PC-9 (cell line): ENCODE measurements at regions not wholly inside any gene's neighbourhood (a gene's known extent, or its start where the extent isn't known, plus 50 kb on each side); places are given as distances from the start of the nearest gene placed in this dataset.

Experiments used
- BruUV-seq: library from RNA; stranded (reverse); fragments of 400-500 nt; replicated peaks from 2 replicates; lab custom pipeline; 2021; lab: Mats Ljungman, UMichigan
- CTCF ChIA-PET: fragments of 300-600 bp; sonication (Branson Sonifier 250); formaldehyde crosslinking; loops from one replicate; lab custom pipeline; 2022; ENCODE audit warnings: antibody characterized with exemption; lab: Charles Lee
- POLR2A ChIA-PET: fragments of 300-600 bp; sonication (Branson Sonifier 250); formaldehyde crosslinking; loops from one replicate; lab custom pipeline; 2022; ENCODE audit warnings: antibody characterized with exemption; ENCODE audit not compliant: unreplicated experiment; lab: Charles Lee
- DNase-seq, 2 experiments: peaks; one replicate each; pipeline versions ENCODE4 v3.0.0 to v3.0.0-alpha.2; 2015 to 2022; ENCODE audit warnings: mixed read lengths in 1 of 2
- H2AFZ ChIP-seq: fragments of 200-600 bp; sonication (generic); 2 replicates; pipeline ENCODE4 v1.8.1; 2017; ENCODE audit warnings: antibody characterized with exemption
- H3F3A ChIP-seq: fragments of 200-600 bp; sonication (generic); 2 replicates; pipeline ENCODE4 v1.8.1; 2017; ENCODE audit warnings: antibody characterized with exemption, mild to moderate bottlenecking, low read depth; ENCODE audit not compliant: insufficient read depth
- H3K27ac ChIP-seq: fragments of 200-600 bp; sonication (generic); 2 replicates; pipeline ENCODE4 v1.6.1; 2016; ENCODE audit warnings: mixed run types
- H3K27me3 ChIP-seq: fragments of 200-600 bp; sonication (generic); 2 replicates; pipeline ENCODE4 v1.6.1; 2016; ENCODE audit warnings: low read depth, mixed run types; ENCODE audit not compliant: insufficient read depth
- H3K36me3 ChIP-seq: fragments of 200-600 bp; sonication (generic); 2 replicates; pipeline ENCODE4 v1.6.1; 2016; ENCODE audit warnings: low read depth, mixed run types
- H3K4me1 ChIP-seq: fragments of 200-600 bp; sonication (generic); replicated peaks from 2 replicates; pipeline ENCODE4 v1.6.1; 2016; ENCODE audit warnings: mixed run types; ENCODE audit not compliant: insufficient read depth
- H3K4me2 ChIP-seq: fragments of 200-600 bp; sonication (generic); 2 replicates; pipeline ENCODE4 v1.6.1; 2017; ENCODE audit warnings: mixed run types
- H3K4me3 ChIP-seq: fragments of 200-600 bp; sonication (generic); 2 replicates; pipeline ENCODE4 v1.6.1; 2016; ENCODE audit warnings: mixed run types
- H3K79me2 ChIP-seq: fragments of 200-600 bp; sonication (generic); 2 replicates; pipeline ENCODE4 v1.6.1; 2017; ENCODE audit warnings: low read depth, mixed run types
- H3K9me2 ChIP-seq: fragments of 200-600 bp; sonication (generic); 2 replicates; pipeline ENCODE4 v1.8.1; 2017; ENCODE audit warnings: mild to moderate bottlenecking; ENCODE audit not compliant: insufficient read depth
- H3K9me3 ChIP-seq: fragments of 200-600 bp; sonication (generic); 2 replicates; pipeline ENCODE4 v1.8.1; 2016; ENCODE audit warnings: low read depth; ENCODE audit not compliant: insufficient read depth
- H4K20me1 ChIP-seq: fragments of 200-600 bp; sonication (generic); 2 replicates; pipeline ENCODE4 v1.8.1; 2017; ENCODE audit not compliant: insufficient read depth
- EZH2 ChIP-seq: fragments of 200-600 bp; sonication (generic); IDR thresholded peaks from 2 replicates; pipeline ENCODE4 v1.8.0; 2017; ENCODE audit warnings: antibody characterized with exemption, low read depth
- intact Hi-C: fragments of 100-400 bp; cut with micrococcal nuclease; formaldehyde crosslinking; loops from one replicate; pipeline ENCODE4 v1.10.0; 2022; ENCODE audit not compliant: unreplicated experiment
- TF ChIP-seq, protein P1 (sequence below): fragments of 200-600 bp; sonication (generic); conservative IDR thresholded peaks from 2 replicates; pipeline ENCODE4 v1.6.1; 2017; ENCODE audit warnings: mixed run types, antibody characterized with exemption, mild to moderate bottlenecking, moderate library complexity

DNA sequence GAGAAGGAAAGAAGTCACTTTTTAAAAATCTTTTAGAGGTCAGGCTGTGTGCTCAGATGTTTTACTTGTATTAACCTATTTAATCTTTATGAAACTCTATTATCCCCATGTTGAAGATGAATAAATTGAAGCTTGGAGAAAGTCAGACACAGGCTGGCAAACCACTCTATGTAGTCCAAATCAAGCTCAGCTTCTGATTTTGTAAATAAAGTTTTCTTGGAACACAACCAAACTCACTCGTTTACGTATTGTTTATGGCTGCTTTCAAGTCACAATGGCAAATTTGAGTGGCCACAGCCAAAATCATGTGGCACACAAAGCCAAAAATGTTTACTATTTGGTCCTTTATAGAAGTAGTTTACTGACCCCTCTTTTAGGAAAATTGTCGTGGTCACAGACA, 596.0 kb upstream of the CDH11 start:
- no peaks in the 10 kb centered on the region for H3K4me1 ChIP-seq
- intact Hi-C loops = no loop called here
- no peak for TF ChIP-seq EZH2
- TF ChIP-seq, protein P1, sequence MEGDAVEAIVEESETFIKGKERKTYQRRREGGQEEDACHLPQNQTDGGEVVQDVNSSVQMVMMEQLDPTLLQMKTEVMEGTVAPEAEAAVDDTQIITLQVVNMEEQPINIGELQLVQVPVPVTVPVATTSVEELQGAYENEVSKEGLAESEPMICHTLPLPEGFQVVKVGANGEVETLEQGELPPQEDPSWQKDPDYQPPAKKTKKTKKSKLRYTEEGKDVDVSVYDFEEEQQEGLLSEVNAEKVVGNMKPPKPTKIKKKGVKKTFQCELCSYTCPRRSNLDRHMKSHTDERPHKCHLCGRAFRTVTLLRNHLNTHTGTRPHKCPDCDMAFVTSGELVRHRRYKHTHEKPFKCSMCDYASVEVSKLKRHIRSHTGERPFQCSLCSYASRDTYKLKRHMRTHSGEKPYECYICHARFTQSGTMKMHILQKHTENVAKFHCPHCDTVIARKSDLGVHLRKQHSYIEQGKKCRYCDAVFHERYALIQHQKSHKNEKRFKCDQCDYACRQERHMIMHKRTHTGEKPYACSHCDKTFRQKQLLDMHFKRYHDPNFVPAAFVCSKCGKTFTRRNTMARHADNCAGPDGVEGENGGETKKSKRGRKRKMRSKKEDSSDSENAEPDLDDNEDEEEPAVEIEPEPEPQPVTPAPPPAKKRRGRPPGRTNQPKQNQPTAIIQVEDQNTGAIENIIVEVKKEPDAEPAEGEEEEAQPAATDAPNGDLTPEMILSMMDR = no peak
- no peaks in the 10 kb centered on the region for H3K36me3 ChIP-seq
- no peak overlapping the region for H3K27ac ChIP-seq
- H3K27me3 ChIP-seq = peaks cover 27% of the 10 kb centered on the region; the same call in 1 of the 2 replicates
- no TSS peak for BruUV-seq
- no peak overlapping the region for H3K4me2 ChIP-seq
- H3F3A ChIP-seq = no peaks in the 10 kb centered on the region
- CTCF ChIA-PET = no interaction called here
- POLR2A ChIA-PET = no interaction called here
- no peaks in the 10 kb centered on the region for H3K79me2 ChIP-seq
- no peaks in the 10 kb centered on the region for H4K20me1 ChIP-seq
- H3K9me3 ChIP-seq = no peaks in the 10 kb centered on the region
- H3K9me2 ChIP-seq = no peaks in the 10 kb centered on the region
- no peak overlapping the region for H3K4me3 ChIP-seq
- H2AFZ ChIP-seq = no peak overlapping the region
- no peak for DNase-seq

DNA sequence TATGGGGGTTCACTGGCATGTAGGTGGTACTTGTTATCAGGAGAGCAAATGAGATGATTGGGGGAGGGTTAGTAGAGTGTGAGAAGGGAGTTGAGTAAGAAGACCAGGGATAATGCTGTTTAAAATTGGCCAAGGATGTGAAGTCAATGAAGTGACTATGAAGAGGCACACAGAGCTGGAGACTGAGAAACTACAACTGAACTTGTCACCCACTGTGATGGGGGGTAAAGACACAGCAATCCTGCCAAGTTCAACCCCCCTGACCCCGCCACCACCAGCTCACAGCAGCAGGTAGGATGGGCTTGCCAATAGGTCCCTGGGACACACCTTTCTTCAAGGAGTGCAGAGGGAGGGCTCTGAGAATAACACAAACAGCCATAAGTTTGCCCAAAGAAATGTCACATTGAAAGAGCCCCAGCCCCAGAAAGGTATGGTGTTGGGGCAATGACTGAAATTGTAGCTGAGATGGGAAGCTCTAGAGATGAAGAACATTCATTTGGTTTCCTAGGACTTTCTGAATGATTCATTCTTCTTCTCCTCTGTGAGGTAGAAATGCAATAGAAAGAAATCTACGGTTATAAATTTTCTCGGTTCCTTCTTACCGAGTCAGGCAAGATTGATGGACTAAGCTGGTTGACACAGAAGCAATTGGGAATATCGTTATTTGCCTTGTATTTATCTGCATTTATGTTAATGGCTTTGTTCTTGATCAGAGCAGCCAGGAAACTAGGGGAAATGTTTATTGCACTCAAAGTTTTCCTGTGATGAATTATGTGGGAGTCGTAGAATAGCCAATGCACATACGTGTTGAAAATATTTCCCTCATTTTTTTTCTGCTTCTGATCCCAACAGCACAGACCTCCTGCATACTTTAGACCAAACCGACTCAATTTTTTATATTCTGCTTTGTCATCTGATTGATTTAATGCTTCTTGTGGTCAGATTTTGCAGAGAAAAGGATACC, 595.2 kb upstream of the CDH11 start:
- intact Hi-C loops = no loop called here
- H3K4me2 ChIP-seq = no peak overlapping the region
- no peaks in the 10 kb centered on the region for H3K4me1 ChIP-seq
- no peak overlapping the region for H3K4me3 ChIP-seq
- no peaks in the 10 kb centered on the region for H3K36me3 ChIP-seq
- CTCF ChIA-PET = no interaction called here
- no peaks in the 10 kb centered on the region for H4K20me1 ChIP-seq
- H3K9me2 ChIP-seq = no peaks in the 10 kb centered on the region
- H3F3A ChIP-seq = no peaks in the 10 kb centered on the region
- H3K79me2 ChIP-seq = no peaks in the 10 kb centered on the region
- TF ChIP-seq EZH2 = no peak
- TF ChIP-seq, protein P1 = no peak
- no peak overlapping the region for H3K27ac ChIP-seq
- DNase-seq = no peak
- peaks cover 20% of the 10 kb centered on the region; the same call in 1 of the 2 replicates for H3K27me3 ChIP-seq
- no peaks in the 10 kb centered on the region for H3K9me3 ChIP-seq
- no TSS peak for BruUV-seq
- H2AFZ ChIP-seq = no peak overlapping the region
- POLR2A ChIA-PET = no interaction called here

DNA sequence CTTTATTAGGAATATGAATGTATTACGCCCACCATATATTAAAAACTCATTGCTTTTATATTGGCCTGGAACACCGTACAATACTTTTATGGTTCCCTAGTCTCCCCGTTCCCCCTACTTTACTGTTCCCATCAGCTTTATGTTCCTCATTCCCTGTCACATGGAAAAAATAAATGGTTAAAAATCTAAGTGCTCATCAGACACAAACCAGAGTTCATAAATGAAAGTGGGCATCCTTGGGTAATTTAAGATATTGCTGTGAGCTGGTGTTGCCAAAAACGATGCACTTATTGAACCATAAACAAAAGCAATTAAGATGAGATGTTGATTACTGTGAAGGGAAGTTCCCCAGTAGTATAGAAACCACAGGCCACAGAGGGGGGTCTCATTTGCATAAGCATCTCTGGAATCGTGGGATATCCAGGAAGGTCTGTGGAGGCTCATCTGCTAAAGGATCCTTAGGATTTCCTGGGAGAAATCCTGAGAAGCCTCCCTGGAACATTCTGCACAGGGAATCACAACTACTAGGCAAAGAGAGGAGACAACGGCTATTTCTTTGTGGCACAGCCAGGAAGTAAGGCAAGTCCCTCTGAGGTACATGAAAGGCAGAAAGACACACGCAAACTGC, 591.4 kb upstream of the CDH11 start:
- H4K20me1 ChIP-seq = no peaks in the 10 kb centered on the region
- CTCF ChIA-PET = no interaction called here
- intact Hi-C loops = no loop called here

More for the DNA sequence above, 591.4 kb upstream of the CDH11 start:
- no peak for DNase-seq
- peaks cover 16% of the 10 kb centered on the region; the same call in 1 of the 2 replicates for H3K27me3 ChIP-seq
- no peaks in the 10 kb centered on the region for H3F3A ChIP-seq
- no TSS peak for BruUV-seq
- no peaks in the 10 kb centered on the region for H3K9me3 ChIP-seq
- no peak for TF ChIP-seq EZH2
- TF ChIP-seq, protein P1 = no peak
- no peaks in the 10 kb centered on the region for H3K9me2 ChIP-seq
- H3K4me3 ChIP-seq = no peak overlapping the region
- no peak overlapping the region for H3K4me2 ChIP-seq
- no peaks in the 10 kb centered on the region for H3K4me1 ChIP-seq
- no peak overlapping the region for H3K27ac ChIP-seq
- H3K36me3 ChIP-seq = no peaks in the 10 kb centered on the region
- POLR2A ChIA-PET = no interaction called here
- H3K79me2 ChIP-seq = no peaks in the 10 kb centered on the region
- no peak overlapping the region for H2AFZ ChIP-seq
